ENCODE measurements at regions not wholly inside any gene's neighbourhood (a gene's known extent, or its start where the extent isn't known, plus 50 kb on each side); places are given as distances from the start of the nearest gene placed in this dataset.
"Not testable (repeated sequence)": the region's sequence is repeated elsewhere in the genome, so short reads cannot be mapped to it uniquely, and the experiment has no call there.

DNA sequence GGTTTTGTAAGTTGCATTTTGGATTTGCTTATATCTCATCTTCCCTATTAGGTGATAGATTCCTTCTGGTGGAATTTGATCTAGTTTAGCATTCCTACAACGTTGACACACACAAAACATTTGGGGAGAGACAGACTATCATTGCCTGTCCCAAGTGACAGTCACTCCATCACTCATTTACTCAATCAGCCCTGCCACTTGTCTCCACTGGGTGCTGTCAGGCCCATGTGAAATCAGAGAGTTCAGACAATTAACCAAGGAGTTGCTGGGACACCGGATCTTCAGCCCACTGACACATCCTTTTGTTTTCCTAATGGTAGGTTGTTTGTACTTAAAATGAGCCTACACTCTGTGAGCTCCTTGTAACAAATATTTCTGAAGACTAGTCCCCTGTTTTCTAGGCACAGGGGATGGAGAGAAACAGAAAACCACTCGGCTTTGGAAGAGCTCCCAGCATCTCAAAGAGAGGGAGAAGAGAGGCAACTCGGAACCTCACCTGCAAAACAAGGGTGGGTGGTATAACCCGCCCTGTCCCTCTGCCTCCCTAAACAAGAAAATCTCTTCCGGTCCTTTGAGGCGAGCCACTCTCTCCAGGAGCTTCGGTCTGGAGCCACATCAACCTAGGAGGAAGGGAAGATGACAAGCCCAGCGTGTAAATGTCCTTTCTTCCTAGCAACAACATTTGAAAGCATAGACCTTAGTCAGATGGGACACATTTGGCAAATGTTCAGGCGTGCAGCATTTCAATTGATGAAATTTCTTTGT is 440.9 kb upstream of the KLF12 start:
- in situ Hi-C loops (cut with HindIII; ENCODE audit: low sequenced_read_pairs) = no loop called here
- DNase-seq (ENCODE audit: low spot score) = peak; percentile 54

GRCh38 chr13:74573654-74574053 is 439.4 kb upstream of the KLF12 start:
- no peak for DNase-seq (ENCODE audit: low spot score)
- in situ Hi-C loops (cut with HindIII; ENCODE audit: low sequenced_read_pairs) = no loop called here

DNA sequence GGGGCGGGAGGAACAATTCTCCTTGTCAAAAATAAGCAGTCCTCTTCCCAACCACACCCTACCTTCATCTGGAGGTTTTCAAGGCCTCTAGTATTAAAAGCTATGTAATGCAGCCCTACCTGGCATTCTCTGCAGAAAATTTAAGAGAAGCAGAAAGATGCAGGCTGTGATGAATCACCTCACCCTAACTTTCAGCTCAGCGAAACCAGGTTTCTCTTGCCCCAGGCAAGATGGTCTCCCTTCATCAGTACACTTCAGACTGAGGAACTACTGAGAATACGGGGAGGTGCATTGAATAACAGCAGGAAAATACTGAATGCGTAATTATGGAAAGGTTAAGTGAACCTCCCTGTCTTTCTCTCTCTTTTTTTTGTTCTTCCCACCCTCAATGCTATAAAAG is 437.6 kb upstream of the KLF12 start:
- no peak for DNase-seq (ENCODE audit: low spot score)
- in situ Hi-C loops (cut with HindIII; ENCODE audit: low sequenced_read_pairs) = no loop called here

- no peak for DNase-seq (ENCODE audit: low spot score)
- in situ Hi-C loops (cut with HindIII; ENCODE audit: low sequenced_read_pairs) = no loop called here
Observed at GRCh38 chr13:74570834-74571233, 436.6 kb upstream of the KLF12 start.

- DNase-seq (ENCODE audit: low spot score) = no peak
- in situ Hi-C loops (cut with HindIII; ENCODE audit: low sequenced_read_pairs) = no loop called here
Observed at GRCh38 chr13:74570046-74570445, 435.8 kb upstream of the KLF12 start.

GRCh38 chr13:74569251-74569650 is 435.0 kb upstream of the KLF12 start:
- no peak for DNase-seq (ENCODE audit: low spot score)
- in situ Hi-C loops (cut with HindIII; ENCODE audit: low sequenced_read_pairs) = no loop called here

DNA sequence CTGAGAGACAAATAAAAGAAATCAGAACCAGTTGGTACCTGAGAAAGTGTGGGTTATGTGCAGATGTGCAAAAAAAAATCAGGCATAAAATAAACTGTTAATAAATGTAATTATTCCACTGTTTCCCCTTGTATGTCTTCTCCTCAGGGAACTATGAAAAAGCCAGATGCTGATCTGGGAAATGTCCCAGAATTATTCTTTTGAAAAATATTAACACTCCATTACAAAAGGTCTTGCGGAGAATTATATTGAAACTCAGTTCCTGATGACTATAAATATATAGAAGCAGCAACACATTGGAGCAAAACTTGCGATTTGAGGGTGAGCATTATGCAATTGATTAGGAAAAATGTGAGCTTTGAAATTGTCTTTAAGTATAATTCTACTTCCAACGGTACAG is 433.3 kb upstream of the KLF12 start:
- in situ Hi-C loops (cut with HindIII; ENCODE audit: low sequenced_read_pairs) = no loop called here
- no peak for DNase-seq (ENCODE audit: low spot score)

DNA sequence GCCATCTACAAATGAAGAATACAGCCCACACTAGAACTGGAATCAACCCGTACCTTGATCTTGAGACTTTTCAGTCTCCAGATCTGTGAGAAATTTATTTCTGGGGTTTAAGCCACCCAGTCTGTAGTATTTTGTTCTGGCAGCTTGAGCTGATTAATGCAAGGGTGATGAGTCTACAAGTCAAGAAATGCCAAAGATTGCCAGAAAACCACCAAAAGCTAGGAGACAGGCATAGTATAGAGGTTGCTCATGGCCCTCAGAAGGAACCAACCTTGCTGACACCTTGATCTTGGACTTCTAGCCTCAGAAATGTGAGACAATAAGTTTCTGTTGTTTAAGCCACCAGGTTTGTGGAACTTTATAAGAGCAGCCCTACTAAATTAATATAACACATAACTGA is 428.2 kb upstream of the KLF12 start:
- in situ Hi-C loops (cut with HindIII; ENCODE audit: low sequenced_read_pairs) = no loop called here
- no peak for DNase-seq (ENCODE audit: low spot score)

GRCh38 chr13:74561155-74561554 is 427.0 kb upstream of the KLF12 start:
- no peak for DNase-seq (ENCODE audit: low spot score)

DNA sequence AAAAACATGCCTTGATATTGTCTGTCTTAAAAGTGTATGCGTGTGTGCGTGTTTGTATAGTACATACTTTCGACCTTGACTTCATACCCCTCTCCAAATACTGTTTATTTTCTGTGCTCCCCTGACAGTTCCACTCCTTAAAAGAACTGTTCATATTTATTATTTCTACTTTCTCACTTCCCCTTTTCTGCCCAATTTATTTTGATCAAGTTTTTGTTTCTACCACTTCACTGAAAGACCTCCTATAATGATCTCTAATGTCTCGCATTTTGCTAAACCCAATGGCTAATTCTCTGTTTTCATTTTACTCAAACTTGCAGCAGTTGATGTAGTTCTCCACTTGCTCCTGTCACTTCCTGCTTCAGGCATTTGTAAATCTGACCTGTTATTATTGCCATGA is 426.1 kb upstream of the KLF12 start:
- DNase-seq (ENCODE audit: low spot score) = no peak
- in situ Hi-C loops (cut with HindIII; ENCODE audit: low sequenced_read_pairs) = no loop called here

More at GRCh38 chr13:74561155-74561554, 427.0 kb upstream of the KLF12 start:
- in situ Hi-C loops (cut with HindIII; ENCODE audit: low sequenced_read_pairs) = no loop called here

- in situ Hi-C loops (cut with HindIII; ENCODE audit: low sequenced_read_pairs) = no loop called here
Observed at GRCh38 chr13:74557870-74558269, 423.7 kb upstream of the KLF12 start.

GRCh38 chr13:74555651-74556420 is 421.6 kb upstream of the KLF12 start:
- in situ Hi-C loops (cut with HindIII; ENCODE audit: low sequenced_read_pairs) = no loop called here
- DNase-seq (ENCODE audit: low spot score) = no peak

More at GRCh38 chr13:74557870-74558269, 423.7 kb upstream of the KLF12 start:
- no peak for DNase-seq (ENCODE audit: low spot score)

GRCh38 chr13:74555276-74555625 is 421.0 kb upstream of the KLF12 start:
- in situ Hi-C loops (cut with HindIII; ENCODE audit: low sequenced_read_pairs) = no loop called here
- no peak for DNase-seq (ENCODE audit: low spot score)

GRCh38 chr13:74554569-74555275 is 420.5 kb upstream of the KLF12 start:
- DNase-seq (ENCODE audit: low spot score) = no peak
- in situ Hi-C loops (cut with HindIII; ENCODE audit: low sequenced_read_pairs) = no loop called here

- in situ Hi-C loops (cut with HindIII; ENCODE audit: low sequenced_read_pairs) = no loop called here
- no peak for DNase-seq (ENCODE audit: low spot score)
Observed at GRCh38 chr13:74550039-74550438, 415.8 kb upstream of the KLF12 start.

DNA sequence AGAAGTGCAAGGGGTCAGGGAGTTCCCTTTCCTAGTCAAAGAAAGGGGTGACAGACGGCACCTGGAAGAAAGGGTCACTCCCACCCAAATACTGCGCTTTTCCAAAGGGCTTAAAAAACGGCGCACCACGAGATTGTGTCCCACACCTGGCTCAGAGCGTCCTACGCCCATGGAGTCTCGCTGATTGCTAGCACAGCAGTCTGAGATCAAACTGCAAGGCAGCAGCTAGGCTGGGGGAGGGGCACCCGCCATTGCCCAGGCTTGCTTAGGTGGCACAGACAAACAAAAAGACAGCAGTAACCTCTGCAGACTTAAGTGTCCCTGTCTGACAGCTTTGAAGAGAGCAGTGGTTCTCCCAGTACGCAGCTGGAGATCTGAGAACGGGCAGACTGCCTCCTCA is 402.4 kb upstream of the KLF12 start:
- in situ Hi-C loops (cut with HindIII; ENCODE audit: low sequenced_read_pairs); DNase-seq (ENCODE audit: low spot score): not testable (repeated sequence)

- no peak for DNase-seq (ENCODE audit: low spot score)
- in situ Hi-C loops (cut with HindIII; ENCODE audit: low sequenced_read_pairs) = no loop called here
Observed at GRCh38 chr13:74533226-74533625, 399.0 kb upstream of the KLF12 start.

DNA sequence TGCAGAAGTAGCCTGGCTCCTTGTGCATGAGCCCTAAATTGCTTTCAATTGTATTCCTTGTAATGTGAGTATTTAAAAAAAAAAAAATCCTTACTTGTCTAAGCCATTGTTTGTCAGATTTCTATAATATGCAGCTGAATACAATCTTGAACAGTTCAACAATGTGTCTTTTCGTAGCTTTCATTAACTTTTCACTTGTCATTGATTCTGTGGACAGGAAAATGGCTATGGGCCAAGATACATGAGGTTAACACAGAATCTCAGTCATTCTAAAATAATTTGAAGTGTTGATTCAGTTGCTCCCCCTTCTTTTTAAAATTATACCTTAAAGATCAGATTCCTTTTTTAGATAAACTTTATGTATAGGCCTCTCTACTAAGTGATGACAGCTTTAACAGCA is 395.8 kb upstream of the KLF12 start:
- DNase-seq (ENCODE audit: low spot score) = no peak
- in situ Hi-C loops (cut with HindIII; ENCODE audit: low sequenced_read_pairs) = no loop called here

DNA sequence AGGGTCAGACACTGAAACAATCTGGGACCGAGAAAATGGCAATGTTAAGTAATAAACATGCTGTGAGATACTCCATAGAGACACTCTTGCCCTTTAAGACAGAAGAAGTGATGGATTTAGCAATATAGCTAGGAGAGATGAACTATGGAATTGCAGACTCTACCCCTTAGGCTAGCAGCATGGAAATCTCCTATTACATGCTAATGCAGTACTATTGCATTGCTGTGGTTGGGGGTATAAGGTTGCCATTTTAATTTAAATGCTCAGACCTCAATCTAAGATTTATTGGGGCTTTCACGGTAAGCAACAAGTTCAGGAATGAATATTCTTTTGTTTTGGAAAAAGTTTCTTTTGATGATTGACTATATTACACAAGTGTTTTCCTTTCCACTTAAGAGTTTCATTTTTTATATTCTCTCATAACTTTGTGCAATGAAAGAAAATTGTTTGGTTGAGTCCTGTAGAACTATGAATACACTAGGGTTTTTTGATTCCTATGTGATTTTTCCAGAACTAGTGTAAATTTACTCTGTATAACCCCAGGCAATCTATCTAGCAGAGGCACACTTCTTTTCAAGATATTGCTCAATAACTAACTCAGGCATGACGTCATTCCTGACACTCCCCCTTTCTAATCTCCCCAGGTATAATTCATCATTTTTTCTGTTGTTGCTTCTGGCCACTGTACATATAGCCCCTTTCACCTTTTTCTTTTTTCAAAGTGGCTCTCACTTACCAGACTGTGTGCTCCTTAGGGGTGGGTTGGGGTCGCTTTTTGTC is 394.7 kb upstream of the KLF12 start:
- in situ Hi-C loops (cut with HindIII; ENCODE audit: low sequenced_read_pairs) = no loop called here
- DNase-seq (ENCODE audit: low spot score) = no peak
